ENCODE measurements at regions not wholly inside any gene's neighbourhood (a gene's known extent, or its start where the extent isn't known, plus 50 kb on each side); places are given as distances from the start of the nearest gene placed in this dataset.

DNA sequence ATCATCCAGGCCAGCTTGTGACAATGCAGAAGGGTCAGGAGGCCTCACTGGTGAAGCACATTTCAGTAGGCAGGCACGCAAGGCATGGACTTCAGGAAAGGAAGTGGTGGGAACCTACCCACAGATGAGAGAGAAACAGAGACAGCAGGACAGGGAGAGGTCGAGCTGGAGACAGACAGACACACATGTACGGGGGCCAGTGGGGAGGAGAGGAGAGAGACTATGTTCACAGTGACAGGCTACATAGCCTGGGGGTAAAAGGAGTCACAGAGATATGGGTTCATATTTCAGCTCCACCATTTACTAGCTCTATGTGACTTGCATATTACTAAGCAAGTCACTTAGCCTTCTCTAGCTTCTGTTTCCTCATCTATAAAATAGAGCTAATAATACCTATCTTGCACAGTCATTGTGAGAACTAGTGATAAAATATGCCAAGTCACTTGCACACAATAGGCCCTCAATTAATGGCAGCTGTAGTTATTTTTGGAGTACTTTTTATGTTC, 91.1 kb upstream of the FUT8 start:
- Histone ChIP-seq H3K36me3 (no peaks in the 10 kb centered on the region), H3K4me3 (no peak overlapping the region), H3K4me1 (peaks cover 38% of the 10 kb centered on the region), H3K9me3 (peaks cover 6% of the 10 kb centered on the region; the same call in 1 of the 2 replicates), H4K20me1 (no peaks in the 10 kb centered on the region), H3K27me3 (no peaks in the 10 kb centered on the region), H3K9ac (no peak overlapping the region), H3K4me2 (peak overlapping the region; percentile 36), H3K27ac (no peak overlapping the region)
- no peak for TF ChIP-seq Cebpa-rat (IDR thresholded peaks at IDR 0.05)

GRCh38 chr14:65329481-65329880, 83.0 kb upstream of the FUT8 start:
- no peaks in the 10 kb centered on the region for H3K9me3 ChIP-seq
- H4K20me1 ChIP-seq, result no peaks in the 10 kb centered on the region
- H3K36me3 ChIP-seq, result no peaks in the 10 kb centered on the region
- H3K27ac ChIP-seq, result no peak overlapping the region
- H3K4me2 ChIP-seq, result peak overlapping the region; percentile 17; the same call in 1 of the 2 replicates
- H3K9ac ChIP-seq, result no peak overlapping the region
- no peak for TF ChIP-seq Cebpa-rat (IDR thresholded peaks at IDR 0.05)
- no peak overlapping the region for H3K4me3 ChIP-seq
- H3K4me1 ChIP-seq, result peaks cover 40% of the 10 kb centered on the region
- no peaks in the 10 kb centered on the region for H3K27me3 ChIP-seq

- Histone ChIP-seq H3K36me3 (no peaks in the 10 kb centered on the region), H3K9me3 (no peaks in the 10 kb centered on the region), H3K4me1 (peaks cover 44% of the 10 kb centered on the region), H4K20me1 (no peaks in the 10 kb centered on the region), H3K4me3 (no peak overlapping the region), H3K27me3 (no peaks in the 10 kb centered on the region), H3K27ac (no peak overlapping the region), H3K9ac (no peak overlapping the region), H3K4me2 (peak overlapping the region; percentile 17)
- no peak for TF ChIP-seq Cebpa-rat (IDR thresholded peaks at IDR 0.05)
These were observed 82.6 kb upstream of the FUT8 start for GRCh38 chr14:65329911-65330310.

GRCh38 chr14:65330416-65330815, 82.1 kb upstream of the FUT8 start:
- peaks cover 49% of the 10 kb centered on the region for H3K4me1 ChIP-seq

DNA sequence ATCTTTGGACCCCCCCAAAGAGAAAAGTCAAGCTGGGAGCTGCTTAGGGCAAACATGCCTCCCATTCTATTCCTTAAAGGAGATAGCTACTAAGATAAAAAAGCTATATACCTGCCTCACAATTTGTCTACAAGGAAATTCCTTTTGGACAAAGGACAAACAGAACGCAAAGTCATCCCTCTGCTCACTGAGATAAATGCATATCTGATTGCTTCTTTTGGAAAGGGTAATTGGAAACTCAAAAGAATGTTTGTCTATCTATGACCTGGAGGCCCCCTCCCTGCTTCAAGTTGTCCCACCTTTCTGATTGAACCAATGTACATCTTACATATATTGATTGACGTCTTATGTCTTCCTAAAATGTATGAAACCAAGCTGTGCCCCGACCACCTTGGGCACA, 80.9 kb upstream of the FUT8 start:
- Histone ChIP-seq H3K27me3 (no peaks in the 10 kb centered on the region), H3K9ac (no peak overlapping the region), H3K4me2 (peak overlapping the region; percentile 87), H3K4me3 (no peak overlapping the region), H4K20me1 (no peaks in the 10 kb centered on the region), H3K4me1 (peaks cover 62% of the 10 kb centered on the region), H3K27ac (no peak overlapping the region), H3K9me3 (no peaks in the 10 kb centered on the region), H3K36me3 (no peaks in the 10 kb centered on the region)
- TF ChIP-seq Cebpa-rat (IDR thresholded peaks at IDR 0.05), result no peak

More at GRCh38 chr14:65330416-65330815, 82.1 kb upstream of the FUT8 start:
- TF ChIP-seq Cebpa-rat (IDR thresholded peaks at IDR 0.05), result no peak
- Histone ChIP-seq H3K4me2 (peak overlapping the region; percentile 17), H3K9me3 (no peaks in the 10 kb centered on the region), H3K9ac (no peak overlapping the region), H3K27ac (no peak overlapping the region), H3K36me3 (no peaks in the 10 kb centered on the region), H3K4me3 (no peak overlapping the region), H4K20me1 (no peaks in the 10 kb centered on the region), H3K27me3 (no peaks in the 10 kb centered on the region)

- H3K9me3 ChIP-seq, result no peaks in the 10 kb centered on the region
- H3K36me3 ChIP-seq, result no peaks in the 10 kb centered on the region
- peak overlapping the region; percentile 87 for H3K4me2 ChIP-seq
- no peak overlapping the region; the same call in 1 of the 2 replicates for H3K27ac ChIP-seq
- H3K9ac ChIP-seq, result no peak overlapping the region
- peaks cover 65% of the 10 kb centered on the region for H3K4me1 ChIP-seq
- H3K27me3 ChIP-seq, result no peaks in the 10 kb centered on the region
- no peak overlapping the region for H3K4me3 ChIP-seq
- H4K20me1 ChIP-seq, result no peaks in the 10 kb centered on the region
- TF ChIP-seq Cebpa-rat (IDR thresholded peaks at IDR 0.05), result no peak
These were observed 80.2 kb upstream of the FUT8 start for GRCh38 chr14:65332141-65332871.

- peak overlapping the region; percentile 52; the same call in 1 of the 2 replicates for H3K9ac ChIP-seq
- H3K9me3 ChIP-seq, result no peaks in the 10 kb centered on the region
- peak overlapping the region; percentile 79 for H3K27ac ChIP-seq
- peaks cover 65% of the 10 kb centered on the region for H3K4me1 ChIP-seq
- no peaks in the 10 kb centered on the region for H3K27me3 ChIP-seq
- H4K20me1 ChIP-seq, result no peaks in the 10 kb centered on the region
- TF ChIP-seq Cebpa-rat (IDR thresholded peaks at IDR 0.05), result no peak
- peak overlapping the region; percentile 87 for H3K4me2 ChIP-seq
- no peaks in the 10 kb centered on the region for H3K36me3 ChIP-seq
- peak overlapping the region; percentile 38 for H3K4me3 ChIP-seq
These were observed 78.4 kb upstream of the FUT8 start for GRCh38 chr14:65333943-65334687.

GRCh38 chr14:65334765-65335410, 77.6 kb upstream of the FUT8 start:
- Histone ChIP-seq H3K9ac (peak overlapping the region; percentile 52; the same call in 1 of the 2 replicates), H4K20me1 (no peaks in the 10 kb centered on the region), H3K4me2 (peak overlapping the region; percentile 87)

DNA sequence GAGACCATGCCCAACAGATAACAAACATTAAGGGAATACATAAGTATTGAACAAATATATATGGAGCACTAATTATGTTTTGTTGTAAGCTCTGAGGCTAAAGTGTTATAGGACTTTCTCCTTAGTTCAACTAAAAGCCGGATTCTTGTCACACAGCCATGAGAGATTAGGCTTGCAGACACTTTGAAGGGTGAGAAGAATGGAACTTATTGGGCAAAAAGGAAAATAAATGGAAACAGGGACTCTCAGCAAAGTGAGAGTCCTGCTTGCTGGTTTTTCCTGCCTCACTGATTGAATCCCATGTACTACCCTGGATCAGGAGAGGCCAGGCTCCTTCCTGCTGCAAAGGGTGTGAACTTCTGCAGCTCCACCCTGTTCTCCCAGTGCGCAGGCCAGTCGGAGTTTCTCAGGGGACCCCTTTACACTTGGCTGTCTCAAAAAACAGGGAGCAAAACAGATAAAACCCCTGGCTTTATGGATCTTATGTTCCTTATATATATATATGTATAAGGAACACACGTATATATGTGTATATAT, 77.1 kb upstream of the FUT8 start:
- Histone ChIP-seq H3K27ac (peak overlapping the region; percentile 79), H3K4me2 (peak overlapping the region; percentile 87), H4K20me1 (no peaks in the 10 kb centered on the region), H3K27me3 (no peaks in the 10 kb centered on the region), H3K9ac (no peak overlapping the region), H3K36me3 (no peaks in the 10 kb centered on the region), H3K4me3 (no peak overlapping the region), H3K4me1 (peaks cover 57% of the 10 kb centered on the region), H3K9me3 (no peaks in the 10 kb centered on the region)
- TF ChIP-seq Cebpa-rat (IDR thresholded peaks at IDR 0.05), result no peak

More at GRCh38 chr14:65334765-65335410, 77.6 kb upstream of the FUT8 start:
- Histone ChIP-seq H3K27me3 (no peaks in the 10 kb centered on the region), H3K36me3 (no peaks in the 10 kb centered on the region), H3K4me1 (peaks cover 63% of the 10 kb centered on the region), H3K9me3 (no peaks in the 10 kb centered on the region), H3K27ac (peak overlapping the region; percentile 79), H3K4me3 (peak overlapping the region; percentile 38; the same call in 1 of the 2 replicates)
- TF ChIP-seq Cebpa-rat (IDR thresholded peaks at IDR 0.05), result no peak

All from BLaER1 (cell line).